Kidney (tissue), 13 donors: ENCODE measurements at regions not wholly inside any gene's neighbourhood (a gene's known extent, or its start where the extent isn't known, plus 50 kb on each side); places are given as distances from the start of the nearest gene placed in this dataset.

Experiments
- DNase-seq, 5 donors: peaks; one replicate each; pipeline ENCODE4 v3.0.0-alpha.2; 2013 to 2020
- FAIRE-seq: peaks from 2 replicates; lab custom pipeline; 2012; peaks lifted over from hg19 to GRCh38; lab: Jason Lieb, UNC
- H3K27ac ChIP-seq, 2 donors: one replicate each; pipeline ENCODE4 v1.7.0; 2013; ENCODE audit warnings: low read depth in 2 of 2, low read length in 2 of 2, inconsistent platforms in 1 of 2
- H3K27me3 ChIP-seq: one replicate; pipeline ENCODE4 v1.7.1; 2013; ENCODE audit warnings: low read length, inconsistent platforms; ENCODE audit not compliant: control insufficient read depth, insufficient read depth
- H3K36me3 ChIP-seq, 3 donors: one replicate each; pipeline versions ENCODE4 v1.7.0 to v1.7.1; 2013; ENCODE audit warnings: low read length in 3 of 3, control low read depth in 1 of 3, inconsistent platforms in 1 of 3; ENCODE audit not compliant: insufficient read depth in 3 of 3, control insufficient read depth in 2 of 3
- H3K4me1 ChIP-seq, 3 donors: one replicate each; pipeline versions ENCODE4 v1.7.0 to v1.7.1; 2013; ENCODE audit warnings: low read length in 3 of 3, inconsistent platforms in 1 of 3, low read depth in 1 of 3; ENCODE audit not compliant: control insufficient read depth in 2 of 3, insufficient read depth in 2 of 3
- H3K4me3 ChIP-seq, 3 donors: one replicate each; pipeline versions ENCODE4 v1.7.0 to v1.8.1; 2013; ENCODE audit warnings: low read length in 3 of 3, control low read depth in 1 of 3, inconsistent platforms in 1 of 3
- H3K9ac ChIP-seq, 3 donors: one replicate each; pipeline versions ENCODE4 v1.7.0 to v1.7.1; 2013; ENCODE audit warnings: low read length in 3 of 3, control low read depth in 1 of 3, inconsistent platforms in 1 of 3
- H3K9me3 ChIP-seq, 3 donors: one replicate each; pipeline versions ENCODE4 v1.7.0 to v1.7.1; 2013; ENCODE audit warnings: low read length in 3 of 3, control low read depth in 1 of 3, inconsistent platforms in 1 of 3; ENCODE audit not compliant: control insufficient read depth in 2 of 3, insufficient read depth in 1 of 3
- CTCF ChIP-seq: IDR thresholded peaks from 3 replicates; pipeline ENCODE4 v1.5.1; 2012; ENCODE audit warnings: mild to moderate bottlenecking, moderate library complexity, borderline replicate concordance; ENCODE audit not compliant: insufficient read depth; ENCODE audit errors: extremely low read depth
- intact Hi-C: fragments of 100-400 bp; cut with DNase I; formaldehyde crosslinking; loops from one replicate; pipeline ENCODE4 v1.11.1; 2022
- donor health status: control.
- donor health status: control.
- donor health status: control.
- donor health status: control.
- donor health status: control.
- donor health status: DM: yes; HTN: yes; CAD: no.
- donor health status: Normal renal cell carcinoma (clear cell type).

- intact Hi-C loops = no loop called here
- Histone ChIP-seq H3K27me3 (no peaks in the 10 kb centered on the region), H3K9ac (no peak overlapping the region), H3K27ac (no peak overlapping the region), H3K36me3 (no peaks in the 10 kb centered on the region), H3K9me3 (no peaks in the 10 kb centered on the region), H3K4me3 (no peak overlapping the region), H3K4me1 (no peaks in the 10 kb centered on the region)
- DNase-seq (no peak), FAIRE-seq (no peak)
- no peak for TF ChIP-seq CTCF
These were observed 261.8 kb upstream of the ARX start for GRCh38 chrX:25277574-25277973.

- no peak overlapping the region for H3K9ac ChIP-seq
- H3K36me3 ChIP-seq = no peaks in the 10 kb centered on the region
- DNase-seq (no peak), FAIRE-seq (no peak)
- no peak overlapping the region for H3K4me3 ChIP-seq
- peak; percentile 25 for TF ChIP-seq CTCF
- H3K27me3 ChIP-seq = peaks cover 2% of the 10 kb centered on the region
- H3K9me3 ChIP-seq = no peaks in the 10 kb centered on the region
- no peak overlapping the region for H3K27ac ChIP-seq
- intact Hi-C loops = no loop called here
- no peaks in the 10 kb centered on the region for H3K4me1 ChIP-seq
These were observed 259.4 kb upstream of the ARX start for GRCh38 chrX:25275159-25275558.

- H3K27me3 ChIP-seq = peaks cover 2% of the 10 kb centered on the region
- no peak for TF ChIP-seq CTCF
- no peaks in the 10 kb centered on the region for H3K9me3 ChIP-seq
- H3K4me3 ChIP-seq = no peak overlapping the region
- no peak for FAIRE-seq
- H3K27ac ChIP-seq = no peak overlapping the region
- no peak for DNase-seq
- H3K9ac ChIP-seq = no peak overlapping the region
- H3K4me1 ChIP-seq = no peaks in the 10 kb centered on the region
- intact Hi-C loops = no loop called here
- H3K36me3 ChIP-seq = no peaks in the 10 kb centered on the region
These were observed 225.7 kb upstream of the ARX start for GRCh38 chrX:25241461-25241860.

- Histone ChIP-seq H3K9me3 (no peaks in the 10 kb centered on the region), H3K27me3 (no peaks in the 10 kb centered on the region), H3K36me3 (no peaks in the 10 kb centered on the region), H3K9ac (no peak overlapping the region), H3K4me3 (no peak overlapping the region), H3K4me1 (no peaks in the 10 kb centered on the region), H3K27ac (no peak overlapping the region)
- no peak for TF ChIP-seq CTCF
- FAIRE-seq (no peak), DNase-seq (peak in 1 of 5 donors; percentile 32)
- intact Hi-C loops = no loop called here
These were observed 210.4 kb upstream of the ARX start for GRCh38 chrX:25226151-25226550.
